ENCODE measurements at regions not wholly inside any gene's neighbourhood (a gene's known extent, or its start where the extent isn't known, plus 50 kb on each side); places are given as distances from the start of the nearest gene placed in this dataset.

DNA sequence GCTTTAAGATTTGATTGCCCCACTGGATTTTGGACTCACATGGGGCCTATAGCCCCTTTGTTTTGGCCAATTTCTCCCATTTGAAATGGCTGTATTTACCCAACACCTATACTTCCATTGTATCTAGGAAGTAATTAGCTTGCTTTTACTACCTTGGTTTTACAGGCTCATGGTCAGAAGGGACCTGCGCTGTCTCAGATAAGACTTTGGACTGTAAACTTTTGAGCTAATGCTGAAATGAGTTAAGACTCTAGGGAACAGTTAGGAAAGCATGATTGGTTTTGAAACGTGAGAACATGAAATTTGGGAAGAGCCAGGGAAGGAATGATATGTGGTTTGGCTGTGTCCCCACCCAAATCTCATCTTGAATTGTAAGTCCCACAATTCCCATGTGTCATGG, 419.0 kb upstream of the TMPO start:
- no peak overlapping the region for H3K4me3 ChIP-seq (ENCODE audit: low read length)
- TF ChIP-seq, protein P1, sequence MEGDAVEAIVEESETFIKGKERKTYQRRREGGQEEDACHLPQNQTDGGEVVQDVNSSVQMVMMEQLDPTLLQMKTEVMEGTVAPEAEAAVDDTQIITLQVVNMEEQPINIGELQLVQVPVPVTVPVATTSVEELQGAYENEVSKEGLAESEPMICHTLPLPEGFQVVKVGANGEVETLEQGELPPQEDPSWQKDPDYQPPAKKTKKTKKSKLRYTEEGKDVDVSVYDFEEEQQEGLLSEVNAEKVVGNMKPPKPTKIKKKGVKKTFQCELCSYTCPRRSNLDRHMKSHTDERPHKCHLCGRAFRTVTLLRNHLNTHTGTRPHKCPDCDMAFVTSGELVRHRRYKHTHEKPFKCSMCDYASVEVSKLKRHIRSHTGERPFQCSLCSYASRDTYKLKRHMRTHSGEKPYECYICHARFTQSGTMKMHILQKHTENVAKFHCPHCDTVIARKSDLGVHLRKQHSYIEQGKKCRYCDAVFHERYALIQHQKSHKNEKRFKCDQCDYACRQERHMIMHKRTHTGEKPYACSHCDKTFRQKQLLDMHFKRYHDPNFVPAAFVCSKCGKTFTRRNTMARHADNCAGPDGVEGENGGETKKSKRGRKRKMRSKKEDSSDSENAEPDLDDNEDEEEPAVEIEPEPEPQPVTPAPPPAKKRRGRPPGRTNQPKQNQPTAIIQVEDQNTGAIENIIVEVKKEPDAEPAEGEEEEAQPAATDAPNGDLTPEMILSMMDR (IDR thresholded peaks at IDR 0.05; ENCODE audit: insufficient read depth, low read depth, low read length, missing control alignments): no peak
- no peak for DNase-seq (ENCODE audit: low read depth)

DNA sequence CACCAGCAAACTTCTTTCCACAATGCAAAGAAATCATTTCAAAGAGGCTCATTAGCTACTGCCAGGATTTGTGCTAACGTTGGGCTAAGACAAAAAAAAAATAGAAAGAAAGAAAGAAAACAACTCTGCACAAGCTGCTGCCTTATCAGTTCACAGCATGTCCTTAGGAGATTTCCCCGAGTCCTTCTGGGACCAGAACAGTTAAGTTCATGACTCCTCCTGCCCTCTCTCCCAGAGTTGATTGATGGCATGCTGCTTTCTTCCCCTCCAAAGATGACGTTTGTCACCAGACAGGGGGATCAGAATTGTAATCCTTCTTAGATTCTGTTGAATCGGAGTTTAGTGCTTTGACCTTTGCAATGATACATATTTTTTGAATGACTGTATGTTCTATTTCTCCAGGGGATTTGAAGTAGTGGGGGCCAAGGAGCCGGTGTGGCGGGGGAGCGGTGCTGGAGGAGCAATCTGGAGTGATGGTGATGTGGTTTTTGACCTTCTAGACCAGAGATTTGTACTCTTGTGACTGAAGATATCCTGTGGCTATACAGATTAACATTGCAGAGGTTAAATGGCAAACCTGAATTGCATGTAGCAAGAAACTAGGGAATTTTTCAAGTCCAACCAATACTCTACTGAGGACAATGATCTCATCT, 409.2 kb upstream of the TMPO start:
- TF ChIP-seq, protein P1 (IDR thresholded peaks at IDR 0.05; ENCODE audit: insufficient read depth, low read depth, low read length, missing control alignments): no peak
- DNase-seq (ENCODE audit: low read depth): no peak

GRCh38 chr12:98109266-98109665, 406.1 kb upstream of the TMPO start:
- no peak for DNase-seq (ENCODE audit: low read depth)
- no peak overlapping the region for H3K4me3 ChIP-seq (ENCODE audit: low read length)
- TF ChIP-seq, protein P1 (IDR thresholded peaks at IDR 0.05; ENCODE audit: insufficient read depth, low read depth, low read length, missing control alignments): no peak

More for the DNA sequence above, 409.2 kb upstream of the TMPO start:
- no peak overlapping the region for H3K4me3 ChIP-seq (ENCODE audit: low read length)

DNA sequence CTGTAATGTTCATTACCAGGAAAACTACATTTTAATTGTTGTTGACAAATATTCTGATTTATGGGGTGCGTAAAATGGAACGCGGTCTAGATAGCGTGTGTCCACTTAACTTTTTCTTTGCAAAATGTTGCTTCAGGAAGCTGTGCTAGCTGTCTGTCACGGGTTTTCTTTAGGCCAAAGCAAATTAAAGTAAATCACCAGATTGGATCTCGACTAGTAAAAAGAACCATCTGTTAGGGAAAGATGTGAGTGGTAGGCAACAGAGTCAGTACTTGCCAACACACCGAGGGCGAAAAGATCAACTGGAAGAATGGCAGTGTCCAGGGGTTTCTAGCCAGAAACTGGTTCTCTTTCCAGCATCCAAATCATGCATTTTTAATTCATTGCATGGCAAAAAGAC, 404.9 kb upstream of the TMPO start:
- no peak for DNase-seq (ENCODE audit: low read depth)
- no peak overlapping the region for H3K4me3 ChIP-seq (ENCODE audit: low read length)
- TF ChIP-seq, protein P1 (IDR thresholded peaks at IDR 0.05; ENCODE audit: insufficient read depth, low read depth, low read length, missing control alignments): no peak

DNA sequence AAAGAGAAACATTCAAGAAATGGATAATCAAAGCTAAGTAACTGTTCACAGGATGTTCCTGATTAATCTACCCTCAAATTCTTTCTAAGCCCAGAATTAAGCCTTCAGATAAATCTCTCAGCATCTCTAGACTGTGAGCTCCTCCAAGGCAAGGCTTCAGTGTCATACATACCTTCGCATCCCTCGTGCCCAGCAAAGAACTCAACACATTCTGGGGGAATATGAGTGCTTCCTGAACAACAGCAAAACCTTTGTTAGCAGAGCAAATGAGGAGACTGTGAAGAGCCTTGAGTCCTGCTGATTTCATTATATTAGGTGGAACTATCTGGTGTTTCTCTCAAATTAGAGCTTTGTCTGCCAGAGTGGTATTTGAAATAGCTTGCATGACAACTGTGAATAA, 401.8 kb upstream of the TMPO start:
- H3K4me3 ChIP-seq (ENCODE audit: low read length): no peak overlapping the region
- TF ChIP-seq, protein P1 (IDR thresholded peaks at IDR 0.05; ENCODE audit: insufficient read depth, low read depth, low read length, missing control alignments): no peak
- no peak for DNase-seq (ENCODE audit: low read depth)

GRCh38 chr12:98121963-98122362, 393.4 kb upstream of the TMPO start:
- no peak for DNase-seq (ENCODE audit: low read depth)
- TF ChIP-seq, protein P1 (IDR thresholded peaks at IDR 0.05; ENCODE audit: insufficient read depth, low read depth, low read length, missing control alignments): no peak

DNA sequence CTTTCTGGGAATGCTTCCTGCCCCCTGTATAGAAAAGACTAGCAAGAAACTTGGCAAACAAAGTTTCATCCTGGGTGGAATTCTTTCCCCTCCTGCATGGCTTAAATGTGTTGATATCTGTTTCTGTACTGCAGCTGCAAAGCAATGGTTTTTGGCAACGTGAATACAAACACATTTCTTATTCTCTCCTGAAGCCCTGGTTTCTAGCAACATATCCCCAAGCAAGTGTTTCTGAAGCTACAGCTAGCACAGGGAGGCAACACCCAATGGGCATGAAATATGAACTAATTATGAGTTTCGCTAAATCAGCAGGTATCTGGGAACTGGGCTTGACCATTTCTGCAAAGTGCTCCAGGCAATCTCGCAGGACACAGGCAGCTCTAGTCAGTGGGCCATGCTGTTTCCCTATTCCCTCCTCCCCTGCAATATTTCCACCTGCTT, 392.3 kb upstream of the TMPO start:
- H3K4me3 ChIP-seq (ENCODE audit: low read length): no peak overlapping the region
- TF ChIP-seq, protein P1 (IDR thresholded peaks at IDR 0.05; ENCODE audit: insufficient read depth, low read depth, low read length, missing control alignments): no peak
- no peak for DNase-seq (ENCODE audit: low read depth)

More at GRCh38 chr12:98121963-98122362, 393.4 kb upstream of the TMPO start:
- no peak overlapping the region for H3K4me3 ChIP-seq (ENCODE audit: low read length)
